PC-3 (cell line): ENCODE measurements at regions not wholly inside any gene's neighbourhood (a gene's known extent, or its start where the extent isn't known, plus 50 kb on each side); places are given as distances from the start of the nearest gene placed in this dataset.

Source experiments
- ATAC-seq: fragments of 200-7000 bp; cut with Tn5 transposase; 2 replicates; pipeline ENCODE4 v1.9.1; 2020; ENCODE audit warnings: mild to moderate bottlenecking, moderate library complexity
- BruUV-seq: library from RNA; stranded (reverse); fragments of 400-500 nt; replicated peaks from 2 replicates; lab custom pipeline; 2021; lab: Mats Ljungman, UMichigan
- CTCF ChIA-PET: fragments of 300-600 bp; sonication (Branson Sonifier 250); formaldehyde crosslinking; loops from one replicate; lab custom pipeline; 2022; ENCODE audit warnings: antibody characterized with exemption; lab: Charles Lee
- POLR2A ChIA-PET: fragments of 300-600 bp; sonication (Branson Sonifier 250); formaldehyde crosslinking; loops from one replicate; lab custom pipeline; 2022; ENCODE audit warnings: antibody characterized with exemption; ENCODE audit not compliant: unreplicated experiment; lab: Charles Lee
- DNase-seq: peaks from one replicate; pipeline ENCODE4 v3.0.0-alpha.2; 2015
- H2AFZ ChIP-seq: fragments of 300-600 bp; sonication (generic); 2 replicates; pipeline ENCODE4 v1.6.0; 2016; ENCODE audit warnings: antibody characterized with exemption, low read length
- H3F3A ChIP-seq: fragments of 300-600 bp; sonication (generic); one replicate; pipeline ENCODE4 v1.6.0; 2017; ENCODE audit warnings: antibody characterized with exemption, low read length, control low read depth, mild to moderate bottlenecking; ENCODE audit not compliant: unreplicated experiment
- H3K27ac ChIP-seq: fragments of 300-600 bp; sonication (generic); 2 replicates; pipeline ENCODE4 v1.5.1; 2016; ENCODE audit warnings: mild to moderate bottlenecking, low read length
- H3K27me3 ChIP-seq: fragments of 300-600 bp; sonication (generic); 2 replicates; pipeline ENCODE4 v1.6.1; 2016; ENCODE audit warnings: low read length, mixed read lengths
- H3K36me3 ChIP-seq: fragments of 300-600 bp; sonication (generic); 2 replicates; pipeline ENCODE4 v1.6.1; 2016; ENCODE audit warnings: low read depth, mixed run types, low read length, mixed read lengths
- H3K4me1 ChIP-seq: fragments of 300-600 bp; sonication (generic); 2 replicates; pipeline ENCODE4 v1.5.1; 2016; ENCODE audit warnings: low read length; ENCODE audit not compliant: insufficient read depth
- H3K4me2 ChIP-seq: fragments of 300-600 bp; sonication (generic); 2 replicates; pipeline ENCODE4 v1.6.0; 2016; ENCODE audit warnings: low read length
- H3K4me3 ChIP-seq: fragments of 300-600 bp; sonication (generic); 2 replicates; pipeline ENCODE4 v1.5.1; 2016; ENCODE audit warnings: mild to moderate bottlenecking, low read length, mixed read lengths
- H3K79me2 ChIP-seq: fragments of 300-600 bp; sonication (generic); 2 replicates; pipeline ENCODE4 v1.6.1; 2017; ENCODE audit warnings: low read length, mixed read lengths
- H3K9ac ChIP-seq: fragments of 300-600 bp; sonication (generic); 2 replicates; pipeline ENCODE4 v1.6.0; 2016; ENCODE audit warnings: mild to moderate bottlenecking, low read length
- H3K9me2 ChIP-seq: fragments of 300-600 bp; sonication (generic); replicated peaks from 2 replicates; pipeline ENCODE4 v1.6.1; 2016; ENCODE audit warnings: mixed run types, low read length, mixed read lengths
- H3K9me3 ChIP-seq: fragments of 300-600 bp; sonication (generic); 2 replicates; pipeline ENCODE4 v1.6.1; 2016; ENCODE audit warnings: low read length, mixed read lengths
- H4K20me1 ChIP-seq: fragments of 300-600 bp; sonication (generic); 2 replicates; pipeline ENCODE4 v1.6.1; 2016; ENCODE audit warnings: low read length, mixed read lengths
- CTCF ChIP-seq: fragments of 300-600 bp; sonication (generic); conservative IDR thresholded peaks from 2 replicates; pipeline ENCODE4 v1.5.1; 2017; ENCODE audit warnings: antibody characterized with exemption, low read depth, mild to moderate bottlenecking, low read length
- EZH2 ChIP-seq: fragments of 300-600 bp; sonication (generic); IDR thresholded peaks from one replicate; pipeline ENCODE4 v1.6.1; 2017; ENCODE audit warnings: antibody characterized with exemption, mild to moderate bottlenecking, low read length; ENCODE audit not compliant: unreplicated experiment
- EZH2phosphoT487 ChIP-seq: fragments of 300-600 bp; sonication (generic); IDR thresholded peaks from 2 replicates; pipeline ENCODE4 v1.6.1; 2018; ENCODE audit warnings: mild to moderate bottlenecking, antibody characterized with exemption, low read length, borderline replicate concordance
- intact Hi-C: fragments of 100-400 bp; cut with micrococcal nuclease; formaldehyde crosslinking; loops from 2 replicates; pipeline ENCODE4 v1.9.0; 2023

- Histone ChIP-seq H4K20me1 (no peaks in the 10 kb centered on the region), H3K27me3 (no peaks in the 10 kb centered on the region), H3K9me2 (no peaks in the 10 kb centered on the region), H3K4me2 (no peak overlapping the region), H3K36me3 (no peaks in the 10 kb centered on the region), H3K9me3 (no peaks in the 10 kb centered on the region), H3F3A (no peaks in the 10 kb centered on the region), H3K79me2 (no peaks in the 10 kb centered on the region), H3K9ac (no peak overlapping the region), H3K27ac (no peak overlapping the region), H3K4me1 (peaks cover 16% of the 10 kb centered on the region), H3K4me3 (no peak overlapping the region), H2AFZ (no peak overlapping the region)
- ChIA-PET POLR2A (no interaction called here), CTCF (no interaction called here)
- ATAC-seq (peak; percentile 63), DNase-seq (peak; percentile 16)
- BruUV-seq: no TSS peak
- TF ChIP-seq EZH2phosphoT487: no peak
- intact Hi-C loops: no loop called here
These were observed 223.0 kb upstream of the LRFN2 start for GRCh38 chr6:40810171-40810570.

GRCh38 chr6:40809627-40810026 lies 222.5 kb upstream of the LRFN2 start:
- H3K27me3 ChIP-seq: no peaks in the 10 kb centered on the region
- H3K36me3 ChIP-seq: no peaks in the 10 kb centered on the region
- H3K9ac ChIP-seq: no peak overlapping the region
- ChIA-PET POLR2A (no interaction called here), CTCF (no interaction called here)
- H3K9me3 ChIP-seq: no peaks in the 10 kb centered on the region
- H3K4me3 ChIP-seq: no peak overlapping the region
- DNase-seq (no peak), ATAC-seq (no peak)
- no peak overlapping the region for H3K27ac ChIP-seq
- intact Hi-C loops: no loop called here
- no peaks in the 10 kb centered on the region for H3K9me2 ChIP-seq
- H3K4me1 ChIP-seq: peaks cover 16% of the 10 kb centered on the region
- TF ChIP-seq EZH2 (no peak), CTCF (no peak), EZH2phosphoT487 (no peak)
- no peaks in the 10 kb centered on the region for H3K79me2 ChIP-seq
- no peaks in the 10 kb centered on the region for H4K20me1 ChIP-seq
- H3F3A ChIP-seq: no peaks in the 10 kb centered on the region
- no peak overlapping the region for H3K4me2 ChIP-seq
- H2AFZ ChIP-seq: no peak overlapping the region
- BruUV-seq: no TSS peak

GRCh38 chr6:40807484-40807883 lies 220.3 kb upstream of the LRFN2 start:
- ATAC-seq: peak; percentile 56; the same call in 1 of the 2 replicates
- intact Hi-C loops: no loop called here
- Histone ChIP-seq H3K9ac (no peak overlapping the region), H3K9me2 (no peaks in the 10 kb centered on the region), H3K27me3 (no peaks in the 10 kb centered on the region), H3K27ac (no peak overlapping the region), H3F3A (no peaks in the 10 kb centered on the region), H4K20me1 (no peaks in the 10 kb centered on the region), H3K4me3 (no peak overlapping the region), H2AFZ (no peak overlapping the region), H3K36me3 (no peaks in the 10 kb centered on the region), H3K9me3 (no peaks in the 10 kb centered on the region), H3K4me1 (peaks cover 16% of the 10 kb centered on the region), H3K79me2 (no peaks in the 10 kb centered on the region), H3K4me2 (no peak overlapping the region)
- POLR2A ChIA-PET: no interaction called here
- peak; percentile 57 for DNase-seq
- BruUV-seq: no TSS peak
- CTCF ChIA-PET: no interaction called here
- TF ChIP-seq CTCF: no peak
- no peak for TF ChIP-seq EZH2phosphoT487
- no peak for TF ChIP-seq EZH2
